HCT116 (cell line): ENCODE measurements at regions not wholly inside any gene's neighbourhood (a gene's known extent, or its start where the extent isn't known, plus 50 kb on each side); places are given as distances from the start of the nearest gene placed in this dataset.

ENCODE experiments used
- ATAC-seq: fragments of 200-7000 bp; cut with Tn5 transposase; 2 replicates; pipeline ENCODE4 v1.9.1; 2020; ENCODE audit warnings: mild to moderate bottlenecking, moderate library complexity
- BruUV-seq: library from RNA; stranded (reverse); fragments of 400-500 nt; replicated peaks from 2 replicates; lab custom pipeline; 2021; lab: Mats Ljungman, UMichigan
- CTCF ChIA-PET: fragments of 300-600 bp; sonication (Branson Sonifier 250); formaldehyde crosslinking; loops from one replicate; lab custom pipeline; 2021; ENCODE audit warnings: antibody characterized with exemption; lab: Charles Lee
- POLR2A ChIA-PET: fragments of 300-600, 350-600 bp; sonication (Branson Sonifier 250); formaldehyde crosslinking; loops from one replicate; lab custom pipeline; 2021; ENCODE audit warnings: antibody characterized with exemption; lab: Charles Lee
- RAD21 ChIA-PET, 2 experiments: fragments of 300-600 bp; sonication (Branson Sonifier 250); formaldehyde crosslinking; loops; one replicate each; lab custom pipeline; 2023; ENCODE audit warnings: low total read pairs in 2 of 2; ENCODE audit not compliant: uncharacterized antibody in 2 of 2, unreplicated experiment in 2 of 2, low non-redundant PET in 1 of 2; lab: Charles Lee
- DNase-seq: peaks from one replicate; pipeline ENCODE4 v3.0.0-alpha.2; 2010; ENCODE audit warnings: low read depth, low spot score
- H2AFZ ChIP-seq: fragments of 200-600 bp; shearing (Covaris generic), sonication (generic); 2 replicates; pipeline ENCODE4 v1.6.1; 2017; ENCODE audit warnings: low read depth, mixed run types, mixed read lengths, antibody characterized with exemption, low read length; ENCODE audit not compliant: poor library complexity, severe bottlenecking
- H3K27ac ChIP-seq: 2 replicates; pipeline ENCODE4 v1.5.1; 2012; ENCODE audit warnings: low read depth, low read length
- H3K27me3 ChIP-seq: fragments of 200-600 bp; sonication (generic); 2 replicates; pipeline ENCODE4 v1.6.1; 2016; ENCODE audit warnings: mixed run types, low read length, mixed read lengths; ENCODE audit not compliant: insufficient read depth
- H3K36me3 ChIP-seq, 2 experiments: fragments of 200-500 bp in 1 of 2; fragments of 200-600 bp in 1 of 2; sonication (Bioruptor generic) in 1 of 2; sonication (generic) in 1 of 2; 2 replicates each; pipeline versions ENCODE4 v1.5.1 to v1.6.1; 2014 to 2016; ENCODE audit warnings: low read length in 2 of 2, inconsistent platforms in 1 of 2, mixed read lengths in 1 of 2, mixed run types in 1 of 2; ENCODE audit not compliant: insufficient read depth in 2 of 2, control insufficient read depth in 1 of 2
- H3K4me1 ChIP-seq, 2 experiments: fragments of 200-600 bp in 1 of 2; sonication (generic) in 1 of 2; 2 replicates each; pipeline versions ENCODE4 v1.5.1 to v1.6.1; 2012 to 2017; ENCODE audit warnings: low read length in 2 of 2, inconsistent platforms in 1 of 2, mild to moderate bottlenecking in 1 of 2, mixed read lengths in 1 of 2, mixed run types in 1 of 2, moderate library complexity in 1 of 2; ENCODE audit not compliant: insufficient read depth in 2 of 2, control insufficient read depth in 1 of 2
- H3K4me2 ChIP-seq: fragments of 200-600 bp; sonication (generic); 2 replicates; pipeline ENCODE4 v1.6.1; 2017; ENCODE audit warnings: mixed run types, low read length, mixed read lengths
- H3K4me3 ChIP-seq, 2 experiments: fragments of 200-600 bp in 1 of 2; sonication (generic) in 1 of 2; replicated peaks in 1 of 2; 2 replicates each; pipeline ENCODE4 v1.5.1; 2011 to 2016; ENCODE audit warnings: low read length in 2 of 2, control low read depth in 1 of 2, low read depth in 1 of 2, mild to moderate bottlenecking in 1 of 2, mixed read lengths in 1 of 2, mixed run types in 1 of 2
- H3K79me2 ChIP-seq: fragments of 200-600 bp; sonication (generic); 2 replicates; pipeline ENCODE4 v1.6.1; 2017; ENCODE audit warnings: mild to moderate bottlenecking, mixed run types, low read length, moderate library complexity, mixed read lengths; ENCODE audit not compliant: insufficient read depth
- H3K9ac ChIP-seq: fragments of 200-600 bp; sonication (generic); 2 replicates; pipeline ENCODE4 v1.6.1; 2016; ENCODE audit warnings: low read length, mixed read lengths
- H3K9me2 ChIP-seq: fragments of 200-600 bp; sonication (generic), shearing (Covaris generic); 2 replicates; pipeline ENCODE4 v1.6.1; 2017; ENCODE audit warnings: mixed run types, mild to moderate bottlenecking, moderate library complexity; ENCODE audit not compliant: insufficient read depth
- H3K9me3 ChIP-seq, 2 experiments: fragments of 200-500 bp in 1 of 2; fragments of 200-600 bp in 1 of 2; sonication (Bioruptor generic) in 1 of 2; sonication (generic) in 1 of 2; 2 replicates each; pipeline ENCODE4 v1.6.1; 2014 to 2017; ENCODE audit warnings: low read length in 2 of 2, mixed read lengths in 2 of 2, inconsistent platforms in 1 of 2, low read depth in 1 of 2, mild to moderate bottlenecking in 1 of 2, mixed run types in 1 of 2, moderate library complexity in 1 of 2; ENCODE audit not compliant: control insufficient read depth in 1 of 2, insufficient read depth in 1 of 2
- H4K20me1 ChIP-seq: fragments of 200-600 bp; sonication (generic), shearing (Covaris generic); 2 replicates; pipeline ENCODE4 v1.6.1; 2017; ENCODE audit warnings: mixed run types, mild to moderate bottlenecking, moderate library complexity; ENCODE audit not compliant: insufficient read depth
- EGR1 ChIP-seq: IDR thresholded peaks from 2 replicates; pipeline ENCODE4 v1.6.1; 2012; ENCODE audit warnings: low read depth
- POLR2AphosphoS5 ChIP-seq: IDR thresholded peaks from 2 replicates; pipeline ENCODE4 v1.6.1; 2011; ENCODE audit warnings: mild to moderate bottlenecking, low read depth, low read length, moderate library complexity
- RAD21 ChIP-seq: IDR thresholded peaks from 2 replicates; pipeline ENCODE4 v1.6.1; 2012; ENCODE audit warnings: low read depth, mild to moderate bottlenecking
- SP1 ChIP-seq: IDR thresholded peaks from 2 replicates; pipeline ENCODE4 v1.6.1; 2012; ENCODE audit warnings: low read depth
- ZFX ChIP-seq: fragments of 450-650 bp; IDR thresholded peaks from 2 replicates; pipeline ENCODE4 v1.6.1; 2017
- ZNF274 ChIP-seq: fragments of 200-500 bp; sonication (Bioruptor generic); IDR thresholded peaks from 2 replicates; pipeline ENCODE4 v1.6.1; 2014; ENCODE audit warnings: mild to moderate bottlenecking, low read depth, low read length, inconsistent platforms
- intact Hi-C: fragments of 100-400 bp; cut with micrococcal nuclease; formaldehyde crosslinking; loops from 2 replicates; pipeline ENCODE4 v1.10.0; 2022
- TF ChIP-seq, protein P1 (sequence below): IDR thresholded peaks from 2 replicates; pipeline ENCODE4 v1.6.1; 2012; ENCODE audit warnings: low read depth

DNA sequence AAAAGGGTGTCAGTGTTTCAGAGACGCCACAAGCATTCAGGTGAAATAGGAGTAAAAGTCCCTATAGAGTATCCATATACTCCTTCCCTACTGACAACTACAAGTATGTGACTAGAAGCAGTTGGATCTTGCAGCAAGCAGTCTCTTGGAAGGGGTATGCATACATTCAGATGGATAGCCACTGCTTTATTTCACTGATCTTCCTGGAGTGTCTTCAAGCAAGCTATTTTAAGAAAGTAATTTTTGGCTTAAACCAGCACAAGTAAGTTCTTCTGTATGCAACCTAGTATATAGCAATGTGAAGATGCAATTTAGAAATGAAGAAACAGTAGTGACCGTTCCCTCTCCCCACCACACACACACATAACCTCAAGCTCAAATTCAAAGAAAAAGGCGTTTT, 446.8 kb upstream of the CDH18 start:
- Histone ChIP-seq H3K36me3 (no peaks in the 10 kb centered on the region; a peak in 1 of 4 replicates), H2AFZ (no peak overlapping the region), H3K9me3 (peaks cover 5 to 12% of the 10 kb centered on the region in 2 experiments), H3K27ac (no peak overlapping the region), H3K4me3 (no peak overlapping the region), H3K9me2 (no peaks in the 10 kb centered on the region), H3K4me2 (no peak overlapping the region), H3K27me3 (no peaks in the 10 kb centered on the region), H4K20me1 (no peaks in the 10 kb centered on the region), H3K79me2 (no peaks in the 10 kb centered on the region), H3K9ac (no peak overlapping the region), H3K4me1 (no peaks in the 10 kb centered on the region)
- RAD21 ChIA-PET = no interaction called here
- CTCF ChIA-PET = no interaction called here
- intact Hi-C loops = no loop called here
- TF ChIP-seq EGR1 (no peak), ZNF274 (no peak), POLR2AphosphoS5 (no peak), ZFX (no peak), SP1 (no peak), RAD21 (no peak)
- TF ChIP-seq, protein P1, sequence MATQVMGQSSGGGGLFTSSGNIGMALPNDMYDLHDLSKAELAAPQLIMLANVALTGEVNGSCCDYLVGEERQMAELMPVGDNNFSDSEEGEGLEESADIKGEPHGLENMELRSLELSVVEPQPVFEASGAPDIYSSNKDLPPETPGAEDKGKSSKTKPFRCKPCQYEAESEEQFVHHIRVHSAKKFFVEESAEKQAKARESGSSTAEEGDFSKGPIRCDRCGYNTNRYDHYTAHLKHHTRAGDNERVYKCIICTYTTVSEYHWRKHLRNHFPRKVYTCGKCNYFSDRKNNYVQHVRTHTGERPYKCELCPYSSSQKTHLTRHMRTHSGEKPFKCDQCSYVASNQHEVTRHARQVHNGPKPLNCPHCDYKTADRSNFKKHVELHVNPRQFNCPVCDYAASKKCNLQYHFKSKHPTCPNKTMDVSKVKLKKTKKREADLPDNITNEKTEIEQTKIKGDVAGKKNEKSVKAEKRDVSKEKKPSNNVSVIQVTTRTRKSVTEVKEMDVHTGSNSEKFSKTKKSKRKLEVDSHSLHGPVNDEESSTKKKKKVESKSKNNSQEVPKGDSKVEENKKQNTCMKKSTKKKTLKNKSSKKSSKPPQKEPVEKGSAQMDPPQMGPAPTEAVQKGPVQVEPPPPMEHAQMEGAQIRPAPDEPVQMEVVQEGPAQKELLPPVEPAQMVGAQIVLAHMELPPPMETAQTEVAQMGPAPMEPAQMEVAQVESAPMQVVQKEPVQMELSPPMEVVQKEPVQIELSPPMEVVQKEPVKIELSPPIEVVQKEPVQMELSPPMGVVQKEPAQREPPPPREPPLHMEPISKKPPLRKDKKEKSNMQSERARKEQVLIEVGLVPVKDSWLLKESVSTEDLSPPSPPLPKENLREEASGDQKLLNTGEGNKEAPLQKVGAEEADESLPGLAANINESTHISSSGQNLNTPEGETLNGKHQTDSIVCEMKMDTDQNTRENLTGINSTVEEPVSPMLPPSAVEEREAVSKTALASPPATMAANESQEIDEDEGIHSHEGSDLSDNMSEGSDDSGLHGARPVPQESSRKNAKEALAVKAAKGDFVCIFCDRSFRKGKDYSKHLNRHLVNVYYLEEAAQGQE = no peak
- no peak for DNase-seq
- ATAC-seq = no peak
- no TSS peak for BruUV-seq
- POLR2A ChIA-PET = no interaction called here
